ENCODE measurements at regions not wholly inside any gene's neighbourhood (a gene's known extent, or its start where the extent isn't known, plus 50 kb on each side); places are given as distances from the start of the nearest gene placed in this dataset.

DNA sequence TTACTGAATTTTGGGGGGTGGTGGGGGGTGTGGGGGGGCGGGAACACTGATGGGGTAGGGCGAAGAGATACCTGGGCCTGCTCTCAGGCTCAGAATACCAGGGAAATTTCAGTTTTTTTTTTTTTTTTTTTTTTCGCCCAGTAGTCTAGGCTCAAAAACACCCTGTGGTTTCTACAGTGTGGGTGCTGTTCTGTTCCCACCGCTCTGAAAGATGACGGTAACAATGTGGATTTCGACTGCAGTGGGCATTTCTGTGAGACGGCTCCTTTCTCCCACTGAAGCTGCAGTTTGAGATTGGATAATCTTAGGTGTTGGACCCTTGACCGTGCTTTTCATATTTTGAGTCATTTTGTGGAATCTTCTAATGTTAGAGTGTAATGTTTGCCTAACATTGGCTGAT is 143.8 kb upstream of the RGMA start:
- Mint-ChIP-seq H3K27ac (no peak overlapping the region), H3K9me3 (no peaks in the 10 kb centered on the region), H3K27me3 (peaks cover 28% of the 10 kb centered on the region)

GRCh38 chr15:93231994-93232393 is 143.0 kb upstream of the RGMA start:
- no peak overlapping the region for H3K27ac Mint-ChIP-seq
- H3K4me3 Mint-ChIP-seq = no peak overlapping the region
- H3K9me3 Mint-ChIP-seq = no peaks in the 10 kb centered on the region
- peaks cover 31% of the 10 kb centered on the region for H3K27me3 Mint-ChIP-seq
- peaks cover 6% of the 10 kb centered on the region for H3K4me1 Mint-ChIP-seq (ENCODE audit: low read depth)
- H3K36me3 Mint-ChIP-seq (ENCODE audit: low read depth) = no peaks in the 10 kb centered on the region

More for the DNA sequence above, 143.8 kb upstream of the RGMA start:
- Mint-ChIP-seq H3K4me3 (no peak overlapping the region), H3K4me1 (ENCODE audit: low read depth) (peaks cover 6% of the 10 kb centered on the region), H3K36me3 (ENCODE audit: low read depth) (no peaks in the 10 kb centered on the region)

GRCh38 chr15:93231261-93231925 is 142.4 kb upstream of the RGMA start:
- peaks cover 31% of the 10 kb centered on the region for H3K27me3 Mint-ChIP-seq
- H3K36me3 Mint-ChIP-seq (ENCODE audit: low read depth) = no peaks in the 10 kb centered on the region
- peaks cover 6% of the 10 kb centered on the region for H3K4me1 Mint-ChIP-seq (ENCODE audit: low read depth)
- H3K27ac Mint-ChIP-seq = no peak overlapping the region
- H3K9me3 Mint-ChIP-seq = no peaks in the 10 kb centered on the region
- H3K4me3 Mint-ChIP-seq = no peak overlapping the region

GRCh38 chr15:93228546-93228945 is 139.5 kb upstream of the RGMA start:
- no peaks in the 10 kb centered on the region for H3K9me3 Mint-ChIP-seq
- H3K36me3 Mint-ChIP-seq (ENCODE audit: low read depth) = no peaks in the 10 kb centered on the region
- peaks cover 32% of the 10 kb centered on the region for H3K27me3 Mint-ChIP-seq
- H3K27ac Mint-ChIP-seq = no peak overlapping the region
- H3K4me1 Mint-ChIP-seq (ENCODE audit: low read depth) = no peaks in the 10 kb centered on the region
- no peak overlapping the region for H3K4me3 Mint-ChIP-seq

- no peaks in the 10 kb centered on the region for H3K4me1 Mint-ChIP-seq (ENCODE audit: low read depth)
- no peaks in the 10 kb centered on the region for H3K9me3 Mint-ChIP-seq
- H3K4me3 Mint-ChIP-seq = no peak overlapping the region
- H3K27ac Mint-ChIP-seq = no peak overlapping the region
- H3K27me3 Mint-ChIP-seq = peaks cover 11% of the 10 kb centered on the region
- H3K36me3 Mint-ChIP-seq (ENCODE audit: low read depth) = no peaks in the 10 kb centered on the region
These were observed 134.8 kb upstream of the RGMA start for GRCh38 chr15:93223803-93224202.

DNA sequence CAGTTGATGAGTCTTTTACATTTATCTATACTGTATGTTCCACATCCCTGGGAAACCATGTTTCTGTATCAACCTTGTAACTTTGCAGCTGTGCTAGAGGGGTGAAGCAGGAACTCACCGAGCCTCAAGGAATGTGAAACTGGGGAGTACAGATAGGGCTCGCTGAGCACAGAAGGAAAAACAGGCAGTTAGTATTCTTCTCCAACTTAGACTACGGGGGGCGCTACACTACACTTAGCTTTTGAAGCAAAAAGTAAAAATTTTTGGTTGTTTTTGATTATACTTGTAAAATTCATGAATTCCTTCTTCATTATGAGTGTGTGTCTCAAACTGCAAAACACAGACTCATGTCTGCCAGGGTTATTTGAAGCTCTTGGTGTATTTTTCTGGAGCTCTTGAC is 132.7 kb upstream of the RGMA start:
- H3K4me3 Mint-ChIP-seq = no peak overlapping the region
- no peaks in the 10 kb centered on the region for H3K9me3 Mint-ChIP-seq
- peaks cover 12% of the 10 kb centered on the region for H3K27me3 Mint-ChIP-seq
- no peaks in the 10 kb centered on the region for H3K4me1 Mint-ChIP-seq (ENCODE audit: low read depth)
- no peak overlapping the region for H3K27ac Mint-ChIP-seq
- no peaks in the 10 kb centered on the region for H3K36me3 Mint-ChIP-seq (ENCODE audit: low read depth)

DNA sequence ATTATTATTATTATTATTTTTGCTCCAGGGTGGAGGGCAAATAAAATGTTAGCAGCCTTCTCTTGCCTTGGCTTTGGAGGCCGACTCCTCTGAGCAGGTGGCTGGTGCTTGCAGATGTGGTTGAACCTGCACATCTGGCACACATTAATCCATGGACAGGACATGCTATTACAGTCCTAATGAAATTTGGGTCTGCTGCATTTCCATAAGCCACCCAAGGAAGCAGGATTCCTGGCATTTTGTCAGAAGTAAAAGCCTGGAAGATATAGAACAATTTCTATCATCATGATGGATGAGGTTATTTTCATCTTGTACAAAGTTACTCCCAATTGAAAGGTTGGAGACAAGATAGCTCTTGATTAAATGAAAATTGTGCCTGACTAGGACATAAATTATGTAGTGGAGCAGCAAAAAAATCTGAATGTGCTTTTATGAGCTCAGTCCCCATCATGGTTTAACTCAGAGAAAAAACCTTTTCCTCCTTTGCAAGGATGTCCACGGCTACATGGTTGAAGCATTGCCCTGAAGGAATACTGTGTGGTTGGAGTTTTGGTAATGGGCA is 130.9 kb upstream of the RGMA start:
- Mint-ChIP-seq H3K27me3 (peaks cover 5% of the 10 kb centered on the region), H3K27ac (no peak overlapping the region), H3K9me3 (no peaks in the 10 kb centered on the region), H3K4me1 (ENCODE audit: low read depth) (no peaks in the 10 kb centered on the region), H3K36me3 (ENCODE audit: low read depth) (no peaks in the 10 kb centered on the region), H3K4me3 (no peak overlapping the region)

DNA sequence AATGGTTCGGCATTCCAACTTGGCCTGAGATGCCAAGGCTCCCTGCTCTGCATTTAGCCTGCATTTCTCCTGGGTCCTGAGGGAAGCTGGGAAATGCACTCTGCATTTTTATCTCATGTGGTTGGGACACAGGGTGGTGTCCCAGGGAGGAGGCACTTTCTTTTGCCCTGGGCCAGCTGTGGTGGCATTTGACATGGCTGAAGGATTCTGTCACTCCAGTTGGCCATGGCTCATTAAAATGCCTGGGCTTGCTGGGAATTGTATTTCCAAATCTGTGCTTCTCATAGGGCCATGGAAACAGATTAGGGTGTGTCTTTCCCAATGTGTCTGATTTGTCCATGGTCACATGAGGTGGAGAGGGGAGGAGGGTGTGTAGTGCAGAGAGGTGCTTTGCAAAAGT is 128.3 kb upstream of the RGMA start:
- H3K27me3 Mint-ChIP-seq = peaks cover 5% of the 10 kb centered on the region
- no peaks in the 10 kb centered on the region for H3K4me1 Mint-ChIP-seq (ENCODE audit: low read depth)
- H3K27ac Mint-ChIP-seq = no peak overlapping the region
- H3K4me3 Mint-ChIP-seq = no peak overlapping the region
- H3K9me3 Mint-ChIP-seq = no peaks in the 10 kb centered on the region
- H3K36me3 Mint-ChIP-seq (ENCODE audit: low read depth) = no peaks in the 10 kb centered on the region

DNA sequence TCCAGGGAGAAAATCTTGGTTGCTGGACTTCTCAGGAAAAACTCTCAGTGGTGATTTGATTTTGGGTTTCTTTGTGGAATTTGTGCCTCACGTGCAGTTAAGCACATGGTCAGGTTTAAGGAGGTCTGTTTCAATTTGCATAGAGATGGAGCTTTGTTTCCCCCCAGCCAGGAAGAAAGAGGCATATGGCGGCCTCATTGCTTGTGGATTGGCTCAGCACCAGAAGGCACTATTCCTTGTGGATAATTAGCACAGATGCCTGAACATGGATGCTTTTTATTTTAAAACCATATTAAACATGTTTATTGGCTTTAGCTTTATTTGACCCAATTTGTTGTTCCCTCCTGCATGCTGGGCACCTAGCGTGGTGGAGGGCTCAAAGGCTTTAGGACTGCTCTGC is 125.1 kb upstream of the RGMA start:
- Mint-ChIP-seq H3K9me3 (no peaks in the 10 kb centered on the region), H3K4me1 (ENCODE audit: low read depth) (no peaks in the 10 kb centered on the region), H3K27ac (no peak overlapping the region)

GRCh38 chr15:93213281-93213680 is 124.3 kb upstream of the RGMA start:
- H3K36me3 Mint-ChIP-seq (ENCODE audit: low read depth) = no peaks in the 10 kb centered on the region
- H3K4me3 Mint-ChIP-seq = no peak overlapping the region
- H3K4me1 Mint-ChIP-seq (ENCODE audit: low read depth) = no peaks in the 10 kb centered on the region
- no peaks in the 10 kb centered on the region for H3K9me3 Mint-ChIP-seq
- peaks cover 5% of the 10 kb centered on the region for H3K27me3 Mint-ChIP-seq
- no peak overlapping the region for H3K27ac Mint-ChIP-seq

More for the DNA sequence above, 125.1 kb upstream of the RGMA start:
- Mint-ChIP-seq H3K27me3 (peaks cover 5% of the 10 kb centered on the region), H3K4me3 (no peak overlapping the region), H3K36me3 (ENCODE audit: low read depth) (no peaks in the 10 kb centered on the region)

DNA sequence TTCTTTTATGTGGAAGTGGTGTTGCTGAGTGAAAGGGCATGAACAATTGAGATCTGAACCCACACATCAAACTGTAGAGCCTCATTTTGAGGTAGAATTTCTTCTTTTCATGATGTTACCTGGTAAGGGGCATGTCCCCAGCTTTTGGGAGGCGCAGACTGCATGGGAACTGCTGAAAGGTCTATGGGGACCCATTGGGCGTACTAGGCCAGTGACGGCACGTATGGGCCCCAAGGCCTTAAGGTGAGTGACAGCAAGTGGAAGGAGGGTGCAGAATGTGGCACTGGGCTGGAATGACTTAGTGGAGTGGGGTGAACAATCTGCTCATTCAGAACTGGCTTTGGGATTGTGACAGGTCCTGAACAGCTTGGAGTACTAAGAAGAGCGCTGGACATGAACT is 123.6 kb upstream of the RGMA start:
- H3K4me1 Mint-ChIP-seq (ENCODE audit: low read depth) = no peaks in the 10 kb centered on the region
- no peaks in the 10 kb centered on the region for H3K9me3 Mint-ChIP-seq
- no peaks in the 10 kb centered on the region for H3K36me3 Mint-ChIP-seq (ENCODE audit: low read depth)
- peaks cover 3% of the 10 kb centered on the region for H3K27me3 Mint-ChIP-seq
- no peak overlapping the region for H3K27ac Mint-ChIP-seq
- no peak overlapping the region for H3K4me3 Mint-ChIP-seq

DNA sequence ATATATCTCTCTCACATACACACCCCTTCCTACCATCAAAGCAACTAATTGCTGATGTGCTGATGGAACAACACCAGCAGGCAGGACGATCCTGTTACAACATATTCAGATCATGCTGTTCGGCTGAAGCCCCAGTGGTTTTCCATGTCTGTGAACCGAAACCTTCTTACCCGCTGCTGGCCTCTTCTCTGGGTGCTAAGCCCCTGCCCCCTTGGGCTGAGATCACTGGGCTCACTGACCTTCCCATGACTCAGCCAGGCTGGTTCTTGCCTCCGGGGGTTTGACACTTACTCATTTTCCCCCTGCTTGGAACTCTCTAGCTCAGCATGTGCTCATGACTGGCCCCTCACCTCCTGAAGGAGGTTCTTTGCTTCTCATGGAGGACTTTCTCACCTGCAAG is 122.0 kb upstream of the RGMA start:
- no peaks in the 10 kb centered on the region for H3K4me1 Mint-ChIP-seq (ENCODE audit: low read depth)
- no peak overlapping the region for H3K27ac Mint-ChIP-seq
- H3K4me3 Mint-ChIP-seq = no peak overlapping the region
- no peaks in the 10 kb centered on the region for H3K27me3 Mint-ChIP-seq
- H3K36me3 Mint-ChIP-seq (ENCODE audit: low read depth) = no peaks in the 10 kb centered on the region
- H3K9me3 Mint-ChIP-seq = no peaks in the 10 kb centered on the region

GRCh38 chr15:93209690-93210445 is 120.9 kb upstream of the RGMA start:
- Mint-ChIP-seq H3K4me1 (ENCODE audit: low read depth) (no peaks in the 10 kb centered on the region), H3K27ac (no peak overlapping the region), H3K27me3 (peaks cover 4% of the 10 kb centered on the region), H3K4me3 (no peak overlapping the region), H3K36me3 (ENCODE audit: low read depth) (no peaks in the 10 kb centered on the region), H3K9me3 (no peaks in the 10 kb centered on the region)

GRCh38 chr15:93206893-93207292 is 117.9 kb upstream of the RGMA start:
- H3K27ac Mint-ChIP-seq = no peak overlapping the region
- no peaks in the 10 kb centered on the region for H3K36me3 Mint-ChIP-seq (ENCODE audit: low read depth)
- no peaks in the 10 kb centered on the region for H3K9me3 Mint-ChIP-seq
- no peaks in the 10 kb centered on the region for H3K4me1 Mint-ChIP-seq (ENCODE audit: low read depth)
- no peak overlapping the region for H3K4me3 Mint-ChIP-seq
- peaks cover 4% of the 10 kb centered on the region for H3K27me3 Mint-ChIP-seq

GRCh38 chr15:93205413-93205812 is 116.4 kb upstream of the RGMA start:
- Mint-ChIP-seq H3K9me3 (no peaks in the 10 kb centered on the region), H3K27ac (no peak overlapping the region), H3K36me3 (ENCODE audit: low read depth) (no peaks in the 10 kb centered on the region), H3K4me1 (ENCODE audit: low read depth) (no peaks in the 10 kb centered on the region), H3K27me3 (peaks cover 4% of the 10 kb centered on the region), H3K4me3 (no peak overlapping the region)

Data from stimulated activated naive CD8-positive, alpha-beta T cell treated with anti-CD3 and anti-CD28 coated beads, Interleukin-15, Interleukin-2, amounts not matched to agents 100 ng/mL and 50 ng/mL, for 24 hours (primary cell).